ENCODE measurements at regions not wholly inside any gene's neighbourhood (a gene's known extent, or its start where the extent isn't known, plus 50 kb on each side); places are given as distances from the start of the nearest gene placed in this dataset.

- no peak overlapping the region for H3K4me3 ChIP-seq (ENCODE audit: low read depth, low read length)
- TF ChIP-seq CTCF (conservative IDR thresholded peaks at IDR 0.05; ENCODE audit: low read depth, low read length), result no peak
- DNase-seq (ENCODE audit: low read depth), result no peak
These were observed 224.2 kb downstream of the SNX18 start for GRCh38 chr5:54741711-54742110.

GRCh38 chr5:54740141-54740540 is 222.6 kb downstream of the SNX18 start:
- no peak overlapping the region for H3K4me3 ChIP-seq (ENCODE audit: low read depth, low read length)
- no peak for DNase-seq (ENCODE audit: low read depth)
- no peak for TF ChIP-seq CTCF (conservative IDR thresholded peaks at IDR 0.05; ENCODE audit: low read depth, low read length)

GRCh38 chr5:54739371-54739770 is 221.8 kb downstream of the SNX18 start:
- H3K4me3 ChIP-seq (ENCODE audit: low read depth, low read length), result no peak overlapping the region
- TF ChIP-seq CTCF (conservative IDR thresholded peaks at IDR 0.05; ENCODE audit: low read depth, low read length), result no peak
- DNase-seq (ENCODE audit: low read depth), result no peak

- TF ChIP-seq CTCF (conservative IDR thresholded peaks at IDR 0.05; ENCODE audit: low read depth, low read length), result no peak
- DNase-seq (ENCODE audit: low read depth), result no peak
- H3K4me3 ChIP-seq (ENCODE audit: low read depth, low read length), result no peak overlapping the region
These were observed 221.4 kb downstream of the SNX18 start for GRCh38 chr5:54738973-54739367.

GRCh38 chr5:54738118-54738972 is 220.8 kb downstream of the SNX18 start:
- no peak overlapping the region for H3K4me3 ChIP-seq (ENCODE audit: low read depth, low read length)
- DNase-seq (ENCODE audit: low read depth), result peak; percentile 35
- no peak for TF ChIP-seq CTCF (conservative IDR thresholded peaks at IDR 0.05; ENCODE audit: low read depth, low read length)

- no peak for DNase-seq (ENCODE audit: low read depth)
- no peak for TF ChIP-seq CTCF (conservative IDR thresholded peaks at IDR 0.05; ENCODE audit: low read depth, low read length)
- H3K4me3 ChIP-seq (ENCODE audit: low read depth, low read length), result no peak overlapping the region
These were observed 218.6 kb downstream of the SNX18 start for GRCh38 chr5:54736003-54736797.

Data from choroid plexus epithelial cell (primary cell).